CD4-positive, alpha-beta T cell (primary cell): ENCODE measurements at regions not wholly inside any gene's neighbourhood (a gene's known extent, or its start where the extent isn't known, plus 50 kb on each side); places are given as distances from the start of the nearest gene placed in this dataset.

Source experiments
- ATAC-seq: fragments of 200-7000 bp; cut with Tn5 transposase; one replicate; pipeline ENCODE4 v1.10.0; 2022; ENCODE audit warnings: mild to moderate bottlenecking; ENCODE audit not compliant: poor library complexity
- CTCF ChIA-PET: fragments of 350-600 bp; sonication (Branson Sonifier 250); formaldehyde crosslinking; loops from one replicate; lab custom pipeline; 2021; ENCODE audit warnings: antibody characterized with exemption, inconsistent platforms; lab: Charles Lee
- POLR2A ChIA-PET: fragments of 350-600 bp; sonication (Branson Sonifier 250); formaldehyde crosslinking; loops from one replicate; lab custom pipeline; 2021; ENCODE audit warnings: antibody characterized with exemption, inconsistent platforms; lab: Charles Lee
- DNase-seq, 14 experiments: peaks; one replicate each; pipeline ENCODE4 v3.0.0-alpha.2; 2013 to 2020; ENCODE audit warnings: mixed read lengths in 2 of 14
- H3K27ac ChIP-seq, 2 donors: one replicate each; pipeline versions ENCODE4 v1.5.1 to v1.7.0; 2013; ENCODE audit warnings: low read length in 2 of 2, low read depth in 1 of 2, mild to moderate bottlenecking in 1 of 2
- H3K27me3 ChIP-seq, 2 experiments: 1 replicate in 1 of 2; 2 replicates in 1 of 2; pipeline versions ENCODE4 v1.6.1 to v1.7.0; 2013; ENCODE audit warnings: low read length in 2 of 2, control low read depth in 1 of 2, mild to moderate bottlenecking in 1 of 2, moderate library complexity in 1 of 2; ENCODE audit not compliant: insufficient read depth in 2 of 2, control insufficient read depth in 1 of 2
- H3K36me3 ChIP-seq: one replicate; pipeline ENCODE4 v1.6.1; 2013; ENCODE audit warnings: low read length, control low read depth; ENCODE audit not compliant: insufficient read depth
- H3K4me1 ChIP-seq: one replicate; pipeline ENCODE4 v1.6.1; 2013; ENCODE audit warnings: low read length, control low read depth; ENCODE audit not compliant: insufficient read depth
- H3K4me3 ChIP-seq: one replicate; pipeline ENCODE4 v1.5.1; 2013; ENCODE audit warnings: mild to moderate bottlenecking, low read length, moderate library complexity
- H3K9me3 ChIP-seq, 2 experiments: 1 replicate in 1 of 2; 2 replicates in 1 of 2; pipeline versions ENCODE4 v1.6.1 to v1.7.0; 2013; ENCODE audit warnings: low read length in 2 of 2, mild to moderate bottlenecking in 2 of 2, control low read depth in 1 of 2, moderate library complexity in 1 of 2; ENCODE audit not compliant: control insufficient read depth in 1 of 2, insufficient read depth in 1 of 2
- H3K27ac Mint-ChIP-seq: one replicate; pipeline ENCODE4 v1.8.0; 2020; ENCODE audit warnings: mixed read lengths
- H3K27me3 Mint-ChIP-seq: one replicate; pipeline ENCODE4 v1.8.0; 2021; ENCODE audit warnings: mixed read lengths
- H3K36me3 Mint-ChIP-seq: one replicate; pipeline ENCODE4 v1.8.0; 2021; ENCODE audit warnings: low read depth, mixed read lengths
- H3K4me1 Mint-ChIP-seq: one replicate; pipeline ENCODE4 v1.8.0; 2021; ENCODE audit warnings: low read depth, mixed read lengths
- H3K4me3 Mint-ChIP-seq: one replicate; pipeline ENCODE4 v1.8.0; 2020; ENCODE audit warnings: mild to moderate bottlenecking, mixed read lengths
- H3K9me3 Mint-ChIP-seq: one replicate; pipeline ENCODE4 v1.8.0; 2020; ENCODE audit warnings: mixed read lengths
- CTCF ChIP-seq: fragments of 200-600 bp; IDR thresholded peaks from one replicate; pipeline ENCODE4 v1.8.0; 2022; ENCODE audit warnings: antibody characterized with exemption, mild to moderate bottlenecking
- intact Hi-C, 2 experiments: fragments of 100-400 bp; cut with DNase I in 1 of 2; cut with micrococcal nuclease in 1 of 2; formaldehyde crosslinking; loops; one replicate each; pipeline versions ENCODE4 v1.15.1 to v1.9.0; 2023 to 2025; cut with DNase I, micrococcal nuclease

GRCh38 chr1:214900590-214900989 is 181.9 kb upstream of the KCNK2 start:
- ATAC-seq: no peak
- intact Hi-C loops: no loop called here

GRCh38 chr1:214901718-214902117 is 180.8 kb upstream of the KCNK2 start:
- Histone ChIP-seq H3K27ac (no peak overlapping the region), H3K4me1 (no peaks in the 10 kb centered on the region), H3K4me3 (no peak overlapping the region), H3K27me3 (no peaks in the 10 kb centered on the region), H3K9me3 (no peaks in the 10 kb centered on the region), H3K36me3 (no peaks in the 10 kb centered on the region)
- Mint-ChIP-seq H3K9me3 (no peaks in the 10 kb centered on the region), H3K27ac (no peak overlapping the region), H3K4me3 (no peak overlapping the region), H3K27me3 (no peaks in the 10 kb centered on the region), H3K36me3 (no peaks in the 10 kb centered on the region), H3K4me1 (no peaks in the 10 kb centered on the region)
- DNase-seq (no peak), ATAC-seq (no peak)
- intact Hi-C loops: no loop called here
- ChIA-PET POLR2A (no interaction called here), CTCF (no interaction called here)
- TF ChIP-seq CTCF: no peak

More at GRCh38 chr1:214900590-214900989, 181.9 kb upstream of the KCNK2 start:
- CTCF ChIA-PET: no interaction called here
- Mint-ChIP-seq H3K9me3 (no peaks in the 10 kb centered on the region), H3K36me3 (no peaks in the 10 kb centered on the region), H3K27ac (no peak overlapping the region), H3K4me3 (no peak overlapping the region), H3K4me1 (no peaks in the 10 kb centered on the region), H3K27me3 (no peaks in the 10 kb centered on the region)
- H3K4me3 ChIP-seq: no peak overlapping the region
- DNase-seq: no peak
- TF ChIP-seq CTCF: no peak
- H3K27ac ChIP-seq: no peak overlapping the region
- H3K36me3 ChIP-seq: no peaks in the 10 kb centered on the region
- POLR2A ChIA-PET: no interaction called here
- H3K4me1 ChIP-seq: no peaks in the 10 kb centered on the region
- no peaks in the 10 kb centered on the region for H3K9me3 ChIP-seq
- H3K27me3 ChIP-seq: no peaks in the 10 kb centered on the region

GRCh38 chr1:214902636-214903320 is 179.8 kb upstream of the KCNK2 start:
- ATAC-seq (no peak), DNase-seq (no peak)
- no peaks in the 10 kb centered on the region for H3K27me3 Mint-ChIP-seq
- Histone ChIP-seq H3K4me3 (no peak overlapping the region), H3K27me3 (no peaks in the 10 kb centered on the region), H3K9me3 (no peaks in the 10 kb centered on the region), H3K4me1 (no peaks in the 10 kb centered on the region), H3K36me3 (no peaks in the 10 kb centered on the region), H3K27ac (no peak overlapping the region)
- no peak for TF ChIP-seq CTCF
- ChIA-PET POLR2A (no interaction called here), CTCF (no interaction called here)
- H3K27ac Mint-ChIP-seq: no peak overlapping the region
- intact Hi-C loops: no loop called here
- H3K36me3 Mint-ChIP-seq: no peaks in the 10 kb centered on the region
- no peak overlapping the region for H3K4me3 Mint-ChIP-seq
- no peaks in the 10 kb centered on the region for H3K4me1 Mint-ChIP-seq
- H3K9me3 Mint-ChIP-seq: no peaks in the 10 kb centered on the region
